ENCODE measurements at regions not wholly inside any gene's neighbourhood (a gene's known extent, or its start where the extent isn't known, plus 50 kb on each side); places are given as distances from the start of the nearest gene placed in this dataset.

- TF ChIP-seq REST (IDR thresholded peaks at IDR 0.05) (no peak), YY1 (IDR thresholded peaks at IDR 0.05) (no peak), RXRA (IDR thresholded peaks at IDR 0.05) (no peak), CTCF (IDR thresholded peaks at IDR 0.05; ENCODE audit: low read depth, low read length, missing input control) (no peak), MAX (IDR thresholded peaks at IDR 0.05) (no peak), GABPA (IDR thresholded peaks at IDR 0.05 in 1 of 2, conservative IDR thresholded peaks at IDR 0.05 in 1 of 2) (no peak), ZBTB33 (IDR thresholded peaks at IDR 0.05) (no peak)
Observed at GRCh38 chr5:58143181-58143580, 316.7 kb downstream of the PLK2 start.

Data from liver (tissue), 3 donors.